Activated CD8-positive, alpha-beta memory T cell treated with anti-CD3 and anti-CD28 coated beads for 1 hour (primary cell): ENCODE measurements at regions not wholly inside any gene's neighbourhood (a gene's known extent, or its start where the extent isn't known, plus 50 kb on each side); places are given as distances from the start of the nearest gene placed in this dataset.
A peak's percentile ranks its signal among the peaks of the same experiment; 100 is the strongest.
"Not testable (repeated sequence)": the region's sequence is repeated elsewhere in the genome, so short reads cannot be mapped to it uniquely, and the experiment has no call there.

Experiments used
- DNase-seq, 2 donors: peaks; one replicate each; pipeline ENCODE4 v3.0.0-alpha.2; 2020; ENCODE audit warnings: low read depth in 1 of 2; ENCODE audit errors: extremely low read depth in 1 of 2

DNA sequence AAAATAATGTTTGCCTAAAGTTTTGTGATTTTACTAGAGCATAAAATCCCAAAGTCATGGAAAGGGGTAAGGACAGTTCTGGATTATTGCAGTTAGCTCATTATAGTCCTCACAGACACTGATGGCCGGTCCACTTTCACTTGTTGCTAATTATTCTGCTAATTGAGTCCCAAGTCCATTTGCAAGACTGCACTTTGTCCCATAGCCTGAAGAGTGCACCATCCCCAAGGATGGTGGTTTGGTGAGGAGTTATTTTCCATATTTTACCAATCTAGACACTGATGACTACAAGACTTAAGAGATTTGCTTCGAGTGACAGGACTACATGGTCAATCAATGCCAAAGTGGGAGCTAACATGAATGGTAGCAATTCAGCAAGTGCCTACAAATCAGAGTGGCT is 181.8 kb upstream of the CACNA2D1 start:
- DNase-seq, result no peak

DNA sequence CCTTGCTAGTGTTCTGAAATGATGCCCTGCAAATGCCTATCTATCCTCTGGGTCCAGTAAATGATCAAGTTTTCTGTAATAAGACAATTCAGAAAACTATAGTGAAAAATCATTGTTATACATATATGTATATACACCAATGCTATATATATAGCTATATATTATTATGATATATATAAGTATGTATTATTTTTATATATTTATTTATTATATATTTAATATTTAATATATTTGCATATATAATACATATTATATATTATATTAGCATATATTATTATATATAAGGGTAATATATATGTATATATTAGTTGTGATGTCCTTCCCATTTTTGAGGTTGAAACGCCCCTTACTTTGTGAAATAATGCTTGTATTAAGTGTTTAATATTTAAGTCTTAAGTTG is 181.4 kb upstream of the CACNA2D1 start:
- DNase-seq, result no peak

DNA sequence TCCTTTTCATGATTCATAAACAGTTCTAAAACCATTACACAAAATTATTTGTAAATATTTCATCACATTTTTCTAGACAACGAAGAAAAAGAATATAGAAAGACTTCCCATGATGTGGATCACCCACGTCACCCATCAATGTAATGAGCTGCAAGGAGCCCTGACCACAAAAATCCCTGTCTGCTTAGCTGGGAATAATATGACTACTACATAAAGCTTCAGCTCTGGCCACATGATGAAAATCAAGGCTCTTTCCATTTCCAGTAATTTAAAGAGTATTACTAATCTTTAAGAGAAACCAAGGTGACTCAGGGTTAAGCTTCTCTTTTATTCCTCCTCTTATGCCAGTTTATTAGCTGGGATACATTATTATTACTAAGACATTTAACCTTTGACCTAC is 180.8 kb upstream of the CACNA2D1 start:
- DNase-seq, result no peak

DNA sequence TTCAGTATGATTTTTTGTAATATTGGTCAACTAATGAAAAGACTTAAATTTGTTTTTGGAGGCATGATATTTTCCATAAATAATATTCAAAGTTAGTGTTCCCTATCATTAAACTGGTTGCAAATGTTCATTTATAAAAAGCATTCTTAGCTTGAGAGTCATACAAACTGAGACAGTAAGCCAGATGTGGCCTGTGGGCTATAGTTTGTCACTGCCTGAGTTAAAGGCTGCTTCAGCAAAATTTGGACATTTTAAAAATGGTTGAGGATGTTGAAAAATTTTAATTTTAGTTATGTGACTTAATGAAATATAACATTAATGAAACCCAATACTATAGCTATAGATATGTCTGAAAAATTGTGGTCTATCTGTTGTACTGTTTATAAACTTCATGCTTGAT is 180.2 kb upstream of the CACNA2D1 start:
- DNase-seq, result no peak

DNA sequence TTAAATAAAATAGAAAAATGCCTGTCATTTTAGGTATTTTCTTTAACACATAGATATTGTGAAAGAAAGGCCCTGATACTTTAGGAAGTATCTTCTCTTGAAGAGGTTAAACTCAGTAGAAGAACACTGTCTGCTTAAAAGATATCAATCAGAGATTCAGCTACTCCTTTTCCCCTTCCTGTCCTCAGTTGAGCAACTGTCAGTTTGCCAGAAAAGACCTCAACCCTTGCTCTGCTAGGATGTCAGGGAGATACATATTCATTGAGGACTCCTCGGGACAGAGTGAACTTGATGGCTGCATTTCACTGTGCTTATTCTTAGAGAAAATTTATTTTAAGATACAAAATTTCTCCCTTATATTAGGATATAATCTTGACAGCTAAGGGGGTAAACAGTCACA is 173.6 kb upstream of the CACNA2D1 start:
- no peak for DNase-seq

DNA sequence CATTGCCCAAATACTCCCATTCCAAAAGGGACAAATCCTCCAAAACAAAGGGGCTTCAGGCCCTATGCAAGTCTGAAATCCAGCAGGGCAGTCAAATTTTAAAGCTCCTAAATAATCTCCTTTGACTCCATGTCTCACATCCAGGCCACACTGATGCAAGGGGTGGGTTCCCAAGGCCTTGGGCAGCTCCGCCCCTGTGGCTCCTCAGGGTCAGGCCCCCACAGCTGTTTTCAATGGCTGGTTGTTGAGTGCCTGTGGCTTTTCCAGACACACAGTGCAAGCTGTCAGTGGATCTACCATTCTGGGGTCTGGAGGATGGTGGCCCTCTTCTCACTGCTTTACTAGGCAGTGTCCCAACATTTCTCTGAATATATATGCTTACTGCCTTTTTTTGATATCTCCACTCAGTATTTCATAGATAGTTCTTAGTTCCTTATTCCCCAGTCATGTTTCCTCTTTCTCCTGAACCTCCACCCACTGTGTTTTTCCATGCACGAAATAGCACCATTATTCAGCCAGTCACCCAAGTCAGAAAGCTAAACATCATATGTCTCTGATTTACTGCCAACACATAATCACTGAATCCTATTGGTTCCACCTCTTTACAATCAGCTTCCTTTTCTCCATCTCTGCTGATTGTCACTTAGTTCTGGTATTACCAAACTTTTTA is 172.6 kb upstream of the CACNA2D1 start:
- no peak for DNase-seq

DNA sequence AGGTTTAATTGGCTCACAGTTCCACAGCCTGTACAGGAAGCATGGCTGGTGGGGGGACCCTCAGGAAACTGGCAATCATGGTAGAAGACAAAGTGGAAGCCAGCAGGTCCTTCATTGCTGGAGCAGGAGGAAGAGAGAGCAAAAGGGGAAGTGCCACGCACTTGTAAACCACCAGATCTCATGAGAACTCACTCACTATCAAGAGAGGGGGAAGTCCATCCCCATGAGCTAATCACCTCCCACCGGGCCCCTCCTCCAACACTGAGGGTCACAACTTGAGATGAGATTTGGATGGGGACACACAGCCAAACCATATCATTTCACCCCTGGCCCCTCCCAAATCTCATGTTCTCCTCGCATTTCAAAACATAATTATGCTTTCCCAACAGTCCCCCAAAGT is 171.9 kb upstream of the CACNA2D1 start:
- no peak for DNase-seq

DNA sequence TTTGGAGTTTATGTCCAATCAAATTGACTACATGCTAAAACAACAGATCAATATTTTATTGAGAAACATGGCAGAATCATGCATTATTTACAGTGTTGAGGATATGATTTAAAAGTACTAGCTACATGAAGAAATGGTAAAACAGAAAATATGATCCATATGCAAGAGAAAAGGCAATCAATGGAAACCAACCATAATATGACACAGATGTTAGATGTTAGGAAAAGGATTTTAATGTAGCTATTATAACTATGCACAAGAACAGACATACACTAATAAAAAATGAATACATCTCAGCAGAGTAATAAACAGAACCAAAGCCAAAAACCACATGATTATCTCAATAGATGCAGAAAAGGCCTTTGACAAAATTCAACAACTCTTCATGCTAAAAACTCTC is 166.2 kb upstream of the CACNA2D1 start:
- no peak for DNase-seq

DNA sequence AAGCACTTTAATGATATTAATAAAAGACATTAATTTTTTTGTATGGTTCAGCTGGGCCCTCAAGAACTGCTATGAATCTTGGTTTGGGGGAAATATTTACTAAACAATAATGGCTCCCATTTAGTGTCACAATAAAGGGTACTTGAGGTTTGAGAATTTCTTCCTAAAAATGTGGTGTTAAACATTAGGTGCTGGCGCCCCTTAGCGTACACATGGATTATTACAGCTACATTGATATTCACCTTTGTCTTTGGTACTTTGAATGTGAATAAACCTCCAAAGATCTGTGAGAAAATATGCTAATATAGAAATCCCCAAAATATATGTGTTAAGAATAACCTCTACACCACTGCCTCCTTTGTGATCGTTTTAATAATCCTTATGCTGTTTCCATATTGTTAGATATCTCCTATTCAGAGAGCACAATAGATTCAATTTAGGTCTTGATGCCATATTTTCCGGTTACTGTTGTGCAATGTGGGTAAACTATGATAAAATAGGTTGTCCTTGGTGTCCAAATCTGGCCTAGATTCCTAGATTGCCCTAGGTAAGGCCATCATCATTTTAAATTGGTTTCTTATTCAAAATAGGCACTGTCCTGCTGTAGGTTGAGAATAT is 161.8 kb upstream of the CACNA2D1 start:
- no peak for DNase-seq

DNA sequence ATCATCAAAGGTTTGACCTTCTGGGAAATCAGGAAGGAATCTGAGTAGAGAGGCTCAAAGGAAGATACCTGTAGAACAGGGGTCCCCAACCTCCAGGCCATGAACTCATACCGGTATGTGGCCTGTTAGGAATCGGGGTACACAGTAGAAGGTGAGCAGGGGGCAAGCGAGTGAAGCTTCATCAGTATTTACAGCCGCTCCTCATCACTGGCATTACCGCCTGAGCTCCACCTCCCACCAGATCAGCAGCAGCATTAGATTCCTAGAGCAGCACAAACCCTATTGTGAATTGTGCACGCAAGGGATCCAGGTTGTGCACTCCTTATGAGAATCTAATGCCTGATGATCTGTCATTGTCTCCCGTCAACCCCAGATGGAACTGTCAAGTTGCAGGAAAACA is 158.5 kb upstream of the CACNA2D1 start:
- DNase-seq, result no peak

DNA sequence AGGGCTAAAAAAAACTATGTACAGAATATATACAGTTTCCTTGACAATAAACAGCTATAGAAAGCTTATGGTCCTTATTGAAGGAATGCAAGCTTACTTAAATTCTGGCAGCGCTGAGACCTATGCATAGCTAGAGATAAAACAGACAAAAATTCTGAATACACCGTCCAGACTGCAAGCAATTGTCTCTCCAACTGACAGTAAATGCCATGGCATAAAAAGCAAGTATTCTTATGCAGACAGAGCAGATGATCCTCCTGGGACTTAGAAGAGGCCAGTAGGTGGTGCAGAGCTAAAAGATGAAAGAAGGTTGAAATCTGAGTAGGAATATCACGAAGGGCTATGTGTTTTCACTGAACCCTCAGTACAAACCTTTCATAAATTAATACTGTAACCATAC is 157.0 kb upstream of the CACNA2D1 start:
- no peak for DNase-seq

DNA sequence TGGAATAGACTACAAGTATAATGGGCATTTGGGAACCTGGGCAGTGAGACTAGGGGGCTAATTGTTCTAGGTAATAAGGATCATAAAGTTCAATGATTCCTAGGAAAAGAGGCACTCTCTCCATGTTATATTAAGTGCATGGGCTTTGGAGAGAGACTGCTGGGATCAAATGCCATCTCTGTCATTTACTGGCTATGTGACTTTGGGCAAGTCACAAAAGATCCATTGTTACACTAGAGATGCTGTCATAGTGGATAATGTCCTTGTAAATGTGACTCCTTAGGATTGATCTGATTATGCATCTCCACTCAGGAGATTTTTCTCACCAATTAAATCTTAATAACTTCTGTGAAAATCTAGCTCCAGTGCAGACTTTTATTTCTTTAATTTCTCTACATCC is 156.3 kb upstream of the CACNA2D1 start:
- no peak for DNase-seq

DNA sequence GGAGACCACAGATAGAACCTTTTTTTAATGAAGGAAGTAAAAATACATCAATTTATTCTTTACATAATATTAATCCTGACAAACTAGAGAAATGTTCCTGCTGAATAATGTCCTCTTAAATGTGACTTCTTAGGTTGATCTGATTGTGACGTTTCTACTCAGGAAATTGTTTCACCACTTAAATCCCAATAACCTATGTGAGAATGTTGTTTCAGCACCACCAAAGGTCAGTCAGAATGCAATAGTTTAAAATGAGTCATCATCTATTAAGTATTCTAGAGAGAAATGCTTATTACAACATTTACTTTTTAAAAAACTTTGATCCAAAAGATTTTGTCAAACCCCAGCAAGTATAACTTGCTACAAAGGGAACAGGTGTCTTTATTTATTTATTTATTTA is 155.4 kb upstream of the CACNA2D1 start:
- DNase-seq, result no peak

DNA sequence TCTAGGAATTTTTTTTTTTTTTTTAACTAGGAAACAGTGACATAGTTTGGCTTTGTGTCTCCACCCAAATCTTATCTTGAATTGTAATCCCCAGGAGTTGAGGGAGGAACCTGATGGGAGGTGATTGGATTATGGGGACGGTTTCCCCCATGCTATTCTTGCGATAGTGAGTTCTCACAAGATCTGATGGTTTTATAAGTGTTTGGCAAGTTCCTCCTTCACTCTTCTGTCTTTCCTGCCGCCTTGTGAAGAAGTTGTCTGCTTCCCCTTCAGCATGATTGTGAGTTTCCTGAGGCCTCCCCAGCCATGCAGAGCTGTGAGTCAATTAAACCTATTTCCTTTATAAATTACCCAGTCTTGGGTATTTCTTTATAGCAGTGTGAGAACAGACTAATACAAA is 152.2 kb upstream of the CACNA2D1 start:
- DNase-seq, result not testable (repeated sequence)

DNA sequence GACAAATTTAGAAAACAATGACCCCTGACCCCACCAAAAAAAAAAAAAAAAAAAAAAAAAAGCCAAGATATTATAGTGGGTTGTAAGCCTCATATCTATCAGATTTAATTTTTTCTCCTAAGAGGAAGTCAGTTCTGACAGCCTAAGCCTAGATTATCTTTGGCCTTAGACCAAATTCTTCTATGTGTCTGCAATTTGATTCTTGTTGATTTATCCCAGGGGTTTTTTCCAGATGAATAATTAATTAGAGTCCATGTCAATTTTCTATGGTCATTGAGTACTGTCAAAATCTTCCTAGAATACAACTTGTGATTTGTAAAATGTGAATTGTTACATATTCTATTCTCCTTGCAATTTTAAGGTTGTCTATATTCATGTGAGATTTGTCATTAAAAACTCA is 151.6 kb upstream of the CACNA2D1 start:
- DNase-seq, result no peak

DNA sequence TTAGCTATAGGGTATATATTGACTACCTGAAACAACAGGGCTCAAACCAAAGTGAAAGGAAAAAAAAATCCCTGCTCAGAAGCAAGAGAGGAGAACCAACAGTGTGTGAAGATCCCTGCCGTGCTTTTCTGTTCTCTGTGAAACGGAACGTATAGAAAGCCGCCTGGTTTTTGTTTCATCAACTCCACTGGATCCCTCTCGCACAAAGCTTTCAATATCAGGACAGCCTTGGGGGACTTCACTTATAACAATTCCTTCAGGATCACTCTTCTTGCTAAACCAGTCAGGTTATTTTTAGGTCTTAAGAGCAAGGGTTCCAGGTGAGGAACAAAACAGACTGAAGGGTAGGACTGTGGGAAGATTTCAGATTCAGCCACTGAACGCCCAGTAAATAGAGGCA is 151.1 kb upstream of the CACNA2D1 start:
- no peak for DNase-seq

DNA sequence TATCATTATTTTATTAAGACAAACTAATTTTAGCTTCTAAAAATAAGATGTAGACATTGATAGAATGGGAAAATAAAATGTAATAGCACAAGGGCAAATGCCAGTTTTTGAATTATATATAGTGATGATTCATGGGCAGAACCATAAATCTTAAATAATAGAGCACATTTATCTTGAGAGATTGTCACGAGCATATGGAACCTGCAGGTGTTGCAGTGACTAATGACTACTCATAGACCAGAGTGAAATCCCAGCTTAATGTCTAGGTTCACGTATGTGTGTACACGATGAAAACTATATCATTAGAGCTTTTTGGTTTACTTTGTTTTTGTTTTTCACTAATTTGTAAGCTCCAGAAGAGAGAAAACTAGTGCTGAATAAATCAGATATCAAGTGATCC is 150.2 kb upstream of the CACNA2D1 start:
- DNase-seq, result no peak

DNA sequence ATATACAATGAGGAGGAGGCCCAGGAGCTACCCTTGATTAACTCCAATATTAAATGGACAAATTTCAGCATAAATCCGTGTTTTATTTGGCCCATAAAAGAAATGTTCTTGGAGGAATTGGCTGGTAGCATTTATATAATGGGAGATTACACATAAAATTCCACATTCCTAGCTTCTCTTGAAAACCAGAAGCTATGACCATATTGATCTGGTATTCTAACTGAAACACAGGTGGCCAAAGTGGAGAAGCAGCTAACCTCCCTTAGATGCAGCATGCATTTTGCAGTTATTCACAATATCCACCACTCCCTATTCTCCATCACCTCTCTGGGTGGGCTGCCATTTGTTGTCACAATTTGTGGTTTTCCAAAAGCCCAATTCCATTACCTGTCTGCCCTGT is 148.8 kb upstream of the CACNA2D1 start:
- no peak for DNase-seq

DNA sequence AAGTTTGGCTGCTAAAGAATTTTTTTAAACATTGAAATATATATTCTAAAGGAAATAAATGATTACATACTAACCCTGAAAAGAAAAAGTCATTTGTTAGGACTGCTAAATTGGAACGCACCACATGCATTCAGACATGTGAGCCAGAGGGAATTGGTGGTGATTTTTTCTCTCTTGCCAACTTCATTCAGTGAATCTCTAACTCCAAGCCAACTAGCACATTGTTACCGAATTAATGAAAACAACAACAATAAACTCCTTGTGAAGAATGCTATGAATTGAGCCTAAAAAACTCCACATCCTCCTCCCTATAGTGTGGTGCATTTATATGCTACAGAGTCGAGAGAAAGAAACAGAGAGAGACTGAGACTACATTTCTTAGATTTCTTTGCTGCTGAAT is 135.5 kb upstream of the CACNA2D1 start:
- no peak for DNase-seq

DNA sequence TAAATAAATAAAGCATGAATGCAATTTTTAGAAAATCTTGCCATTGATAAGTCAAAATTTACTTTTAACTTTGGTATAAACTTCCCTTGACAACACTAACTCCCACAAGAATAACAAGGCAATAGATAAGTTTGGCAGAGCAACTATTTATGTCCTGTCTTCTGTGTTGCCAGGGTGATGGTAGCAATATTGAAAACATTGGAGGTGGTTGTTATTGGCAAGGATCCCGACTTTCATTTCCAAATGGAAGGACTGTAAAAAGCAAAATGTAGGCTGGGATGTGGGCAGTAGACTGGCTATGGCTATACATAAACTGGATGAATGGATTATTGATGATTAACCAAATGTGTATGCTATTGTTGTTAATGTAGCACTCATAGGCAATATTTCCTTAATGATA is 134.9 kb upstream of the CACNA2D1 start:
- no peak for DNase-seq

DNA sequence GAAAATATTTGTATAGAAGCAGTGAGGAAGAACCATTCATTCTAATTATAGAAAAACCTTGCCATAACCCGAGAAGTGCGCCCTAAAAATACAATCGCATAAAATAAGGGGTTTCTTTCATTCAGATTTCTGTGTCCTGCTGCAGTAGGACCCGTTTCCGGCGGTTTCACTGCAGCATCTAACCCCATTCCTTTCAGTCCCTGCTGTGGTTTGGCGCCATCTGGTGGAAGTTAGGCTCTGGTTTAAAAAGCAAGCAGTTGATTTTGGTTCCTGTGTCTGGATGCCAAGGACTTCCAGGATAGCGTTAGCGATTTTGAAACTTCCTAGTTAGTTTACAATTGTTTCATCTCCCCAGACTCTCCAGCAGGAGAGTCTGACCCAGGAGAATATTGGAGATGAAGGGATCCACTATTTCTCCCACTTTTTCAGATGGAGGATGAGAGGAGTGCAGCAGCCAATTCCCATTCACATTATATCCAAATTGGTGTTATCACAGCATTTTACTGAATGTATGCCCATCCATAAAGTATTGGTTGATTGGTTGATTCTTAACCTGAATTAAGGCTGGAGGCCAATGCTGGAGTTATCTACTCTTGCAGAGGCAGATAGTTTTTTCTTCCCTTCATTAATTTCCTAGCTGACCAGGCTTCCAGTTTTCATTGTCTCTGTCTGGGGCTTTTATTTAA is 128.8 kb upstream of the CACNA2D1 start:
- peak; percentile 10 to 50 for DNase-seq

DNA sequence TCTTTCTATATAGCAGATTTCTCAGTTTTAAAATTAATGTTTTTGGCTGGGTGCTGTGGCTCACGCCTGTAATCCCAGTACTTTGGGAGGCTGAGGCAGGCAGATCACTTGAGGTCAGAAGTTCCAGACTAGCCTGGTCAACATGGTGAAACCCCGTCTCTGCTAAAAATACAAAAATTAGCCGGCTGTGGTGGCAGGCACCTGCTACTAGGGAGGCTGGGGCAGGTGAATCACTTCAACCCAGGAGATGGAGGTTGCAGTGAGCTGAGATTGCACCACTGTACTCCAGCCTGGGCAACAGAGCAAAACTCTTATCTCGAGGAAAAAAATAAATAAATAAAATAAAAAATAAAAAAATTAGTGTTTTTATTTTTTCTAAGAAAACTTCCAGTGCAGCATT is 127.5 kb upstream of the CACNA2D1 start:
- DNase-seq, result not testable (repeated sequence)
